ENCODE measurements at regions not wholly inside any gene's neighbourhood (a gene's known extent, or its start where the extent isn't known, plus 50 kb on each side); places are given as distances from the start of the nearest gene placed in this dataset.

DNA sequence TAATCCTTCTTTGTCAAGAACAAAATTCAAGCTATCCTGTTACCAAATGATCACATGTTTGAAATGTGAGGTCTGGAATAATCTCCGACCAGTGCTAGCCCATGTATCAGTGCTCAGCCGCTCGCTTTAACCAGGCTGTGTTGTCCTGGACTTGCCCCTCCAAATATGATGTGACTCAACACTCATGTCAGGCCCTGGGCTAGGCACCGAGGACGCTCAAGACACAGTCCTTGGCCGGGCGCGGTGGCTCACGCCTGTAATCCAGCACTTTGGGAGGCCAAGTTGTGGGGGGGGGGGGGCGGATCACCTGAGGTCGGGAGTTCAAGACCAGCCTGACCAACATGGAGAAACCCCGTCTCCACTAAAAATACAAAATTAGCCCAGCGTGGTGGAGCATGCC lies 54.1 kb upstream of the WNT7B start:
- Histone ChIP-seq H3K4me3 (ENCODE audit: low read length) (no peak overlapping the region), H4K20me1 (ENCODE audit: control insufficient read depth, insufficient read depth, low read depth, low read length) (no peaks in the 10 kb centered on the region), H3K4me1 (ENCODE audit: control insufficient read depth, low read length) (peaks cover 8% of the 10 kb centered on the region), H3K27me3 (ENCODE audit: control insufficient read depth, low read length) (peaks cover 18% of the 10 kb centered on the region), H3K36me3 (ENCODE audit: control insufficient read depth, low read length) (no peaks in the 10 kb centered on the region), H3K9me2 (replicated peaks; ENCODE audit: control insufficient read depth, low read length) (no peaks in the 10 kb centered on the region), H3K27ac (ENCODE audit: low read depth, low read length) (no peak overlapping the region), H3K79me2 (ENCODE audit: control insufficient read depth, low read length) (peaks cover under 1% of the 10 kb centered on the region; the same call in 1 of the 2 replicates), H3K4me2 (ENCODE audit: low read length) (no peak overlapping the region), H3K9me3 (ENCODE audit: control insufficient read depth, insufficient read depth, low read length) (no peaks in the 10 kb centered on the region), H3F3A (ENCODE audit: control insufficient read depth, insufficient read depth) (peaks cover 2% of the 10 kb centered on the region; the same call in 1 of the 2 replicates)
- TF ChIP-seq, protein P1, sequence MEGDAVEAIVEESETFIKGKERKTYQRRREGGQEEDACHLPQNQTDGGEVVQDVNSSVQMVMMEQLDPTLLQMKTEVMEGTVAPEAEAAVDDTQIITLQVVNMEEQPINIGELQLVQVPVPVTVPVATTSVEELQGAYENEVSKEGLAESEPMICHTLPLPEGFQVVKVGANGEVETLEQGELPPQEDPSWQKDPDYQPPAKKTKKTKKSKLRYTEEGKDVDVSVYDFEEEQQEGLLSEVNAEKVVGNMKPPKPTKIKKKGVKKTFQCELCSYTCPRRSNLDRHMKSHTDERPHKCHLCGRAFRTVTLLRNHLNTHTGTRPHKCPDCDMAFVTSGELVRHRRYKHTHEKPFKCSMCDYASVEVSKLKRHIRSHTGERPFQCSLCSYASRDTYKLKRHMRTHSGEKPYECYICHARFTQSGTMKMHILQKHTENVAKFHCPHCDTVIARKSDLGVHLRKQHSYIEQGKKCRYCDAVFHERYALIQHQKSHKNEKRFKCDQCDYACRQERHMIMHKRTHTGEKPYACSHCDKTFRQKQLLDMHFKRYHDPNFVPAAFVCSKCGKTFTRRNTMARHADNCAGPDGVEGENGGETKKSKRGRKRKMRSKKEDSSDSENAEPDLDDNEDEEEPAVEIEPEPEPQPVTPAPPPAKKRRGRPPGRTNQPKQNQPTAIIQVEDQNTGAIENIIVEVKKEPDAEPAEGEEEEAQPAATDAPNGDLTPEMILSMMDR (IDR thresholded peaks at IDR 0.05; ENCODE audit: low read depth, low read length, poor library complexity, severe bottlenecking): no peak
- TF ChIP-seq EZH2phosphoT487 (IDR thresholded peaks at IDR 0.05; ENCODE audit: borderline replicate concordance, low read length): no peak

DNA sequence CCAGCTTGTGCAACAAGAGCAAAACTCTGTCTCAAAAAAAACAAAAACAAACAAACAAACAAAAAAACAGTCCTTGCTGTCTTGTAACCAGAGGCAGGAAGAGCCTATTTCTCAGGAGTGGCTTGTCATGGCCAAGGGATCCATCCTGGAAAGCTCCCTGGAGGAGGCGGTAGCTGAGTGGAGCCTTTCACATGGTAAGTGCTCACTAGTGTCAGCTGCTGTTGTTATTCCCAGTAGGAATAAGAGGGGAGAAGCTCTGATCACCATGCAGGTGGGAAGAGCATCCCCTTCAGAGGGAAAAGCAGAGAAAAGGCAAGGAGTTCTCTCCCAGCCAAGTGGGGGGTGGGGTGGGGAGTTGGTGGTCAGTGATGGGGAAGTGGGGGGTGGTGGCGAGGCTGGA lies 54.6 kb upstream of the WNT7B start:
- Histone ChIP-seq H3K9me2 (replicated peaks; ENCODE audit: control insufficient read depth, low read length) (no peaks in the 10 kb centered on the region), H3K4me2 (ENCODE audit: low read length) (no peak overlapping the region)
- no peak for TF ChIP-seq EZH2phosphoT487 (IDR thresholded peaks at IDR 0.05; ENCODE audit: borderline replicate concordance, low read length)
- TF ChIP-seq, protein P1 (IDR thresholded peaks at IDR 0.05; ENCODE audit: low read depth, low read length, poor library complexity, severe bottlenecking): no peak

DNA sequence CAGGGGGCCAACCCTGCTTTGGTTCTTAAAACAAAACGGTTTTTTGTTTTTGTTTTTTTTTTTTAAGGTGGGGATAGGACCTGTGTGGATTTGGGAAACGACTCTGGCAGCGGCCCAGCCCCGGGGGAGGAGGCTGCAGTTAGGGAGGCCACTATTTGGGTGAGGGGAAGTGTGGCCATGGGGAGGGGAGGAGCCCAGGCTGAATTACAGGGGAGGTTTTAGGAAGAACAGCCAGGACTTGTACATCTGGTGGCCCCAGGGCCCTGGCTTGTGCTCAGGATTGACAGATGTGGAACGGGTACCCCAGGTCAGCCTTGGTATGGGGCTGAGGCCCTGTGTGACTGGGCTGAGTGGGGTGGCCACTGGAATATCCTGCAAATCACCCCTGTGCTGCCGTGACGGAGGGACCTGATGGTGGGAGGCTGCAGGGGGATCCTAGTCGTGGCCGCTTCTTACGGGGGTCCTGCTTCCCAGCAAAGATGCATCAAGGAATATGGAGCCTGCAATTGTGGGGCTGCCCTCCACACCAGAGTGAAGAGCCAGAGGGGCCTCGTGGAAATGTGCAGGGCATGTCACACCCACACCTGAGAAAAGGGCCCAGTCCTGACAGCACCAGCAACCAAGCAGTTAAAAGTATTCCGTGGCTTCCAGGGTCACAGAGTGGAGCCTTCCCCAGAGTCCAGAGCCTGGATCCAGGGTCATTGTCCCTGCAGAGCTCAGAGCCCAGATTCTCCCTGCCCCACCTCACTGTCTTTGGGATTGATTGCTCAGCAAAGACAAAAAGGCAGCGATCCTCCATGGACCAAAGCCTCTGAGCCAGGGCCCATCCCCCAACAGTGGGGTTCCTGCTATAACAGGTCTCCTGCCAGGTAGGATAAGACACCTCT lies 55.2 kb upstream of the WNT7B start:
- Histone ChIP-seq H3K4me3 (ENCODE audit: low read length) (no peak overlapping the region), H3F3A (ENCODE audit: control insufficient read depth, insufficient read depth) (peaks cover 2% of the 10 kb centered on the region; the same call in 1 of the 2 replicates), H3K4me1 (ENCODE audit: control insufficient read depth, low read length) (peaks cover 18% of the 10 kb centered on the region), H3K36me3 (ENCODE audit: control insufficient read depth, low read length) (no peaks in the 10 kb centered on the region), H3K27me3 (ENCODE audit: control insufficient read depth, low read length) (peaks cover 7% of the 10 kb centered on the region; the same call in 1 of the 2 replicates), H3K9me2 (replicated peaks; ENCODE audit: control insufficient read depth, low read length) (no peaks in the 10 kb centered on the region), H3K79me2 (ENCODE audit: control insufficient read depth, low read length) (peaks cover 5% of the 10 kb centered on the region; the same call in 1 of the 2 replicates), H3K9me3 (ENCODE audit: control insufficient read depth, insufficient read depth, low read length) (no peaks in the 10 kb centered on the region), H3K4me2 (ENCODE audit: low read length) (no peak overlapping the region), H4K20me1 (ENCODE audit: control insufficient read depth, insufficient read depth, low read depth, low read length) (no peaks in the 10 kb centered on the region), H3K27ac (ENCODE audit: low read depth, low read length) (no peak overlapping the region)
- no peak for TF ChIP-seq EZH2phosphoT487 (IDR thresholded peaks at IDR 0.05; ENCODE audit: borderline replicate concordance, low read length)
- TF ChIP-seq, protein P1 (IDR thresholded peaks at IDR 0.05; ENCODE audit: low read depth, low read length, poor library complexity, severe bottlenecking): no peak

More for the DNA sequence above, 54.6 kb upstream of the WNT7B start:
- Histone ChIP-seq H3K9me3 (ENCODE audit: control insufficient read depth, insufficient read depth, low read length) (no peaks in the 10 kb centered on the region), H3F3A (ENCODE audit: control insufficient read depth, insufficient read depth) (peaks cover 2% of the 10 kb centered on the region; the same call in 1 of the 2 replicates), H3K36me3 (ENCODE audit: control insufficient read depth, low read length) (no peaks in the 10 kb centered on the region), H3K27me3 (ENCODE audit: control insufficient read depth, low read length) (peaks cover 13% of the 10 kb centered on the region), H4K20me1 (ENCODE audit: control insufficient read depth, insufficient read depth, low read depth, low read length) (no peaks in the 10 kb centered on the region), H3K4me1 (ENCODE audit: control insufficient read depth, low read length) (peaks cover 11% of the 10 kb centered on the region), H3K27ac (ENCODE audit: low read depth, low read length) (no peak overlapping the region), H3K4me3 (ENCODE audit: low read length) (no peak overlapping the region), H3K79me2 (ENCODE audit: control insufficient read depth, low read length) (peaks cover 5% of the 10 kb centered on the region; the same call in 1 of the 2 replicates)
